H1 (cell line): ENCODE measurements at regions not wholly inside any gene's neighbourhood (a gene's known extent, or its start where the extent isn't known, plus 50 kb on each side); places are given as distances from the start of the nearest gene placed in this dataset.
"Not testable (repeated sequence)": the region's sequence is repeated elsewhere in the genome, so short reads cannot be mapped to it uniquely, and the experiment has no call there.

Source experiments
- CTCF ChIA-PET: fragments of 300-600 bp; sonication (Branson Sonifier 250); formaldehyde crosslinking; loops from one replicate; lab custom pipeline; 2021; ENCODE audit not compliant: partially characterized antibody; lab: Charles Lee
- POLR2A ChIA-PET: fragments of 300-600 bp; sonication (Branson Sonifier 250); formaldehyde crosslinking; loops from one replicate; lab custom pipeline; 2021; ENCODE audit warnings: inconsistent platforms; ENCODE audit not compliant: partially characterized antibody; lab: Charles Lee
- DNase-seq, 2 experiments: peaks; one replicate each; pipeline versions ENCODE4 v3.0.0 to v3.0.0-alpha.2; 2010 to 2022; ENCODE audit warnings: low spot score in 2 of 2, low read depth in 1 of 2, mixed read lengths in 1 of 2
- FAIRE-seq: peaks from 2 replicates; lab custom pipeline; 2011; peaks lifted over from hg19 to GRCh38; lab: Jason Lieb, UNC
- H2AFZ ChIP-seq: 2 replicates; pipeline ENCODE4 v1.8.1; 2012; ENCODE audit warnings: low read length, inconsistent platforms
- H2AK5ac ChIP-seq: 2 replicates; pipeline ENCODE4 v1.6.1; 2013; ENCODE audit warnings: low read depth, low read length
- H2BK120ac ChIP-seq: replicated peaks from 2 replicates; pipeline ENCODE3; 2013; ENCODE audit warnings: low read depth, low read length, inconsistent platforms
- H2BK12ac ChIP-seq: 2 replicates; pipeline ENCODE4 v1.6.1; 2013; ENCODE audit warnings: low read depth, low read length
- H2BK15ac ChIP-seq: 2 replicates; pipeline ENCODE4 v1.6.1; 2013; ENCODE audit warnings: low read length
- H2BK20ac ChIP-seq: 2 replicates; pipeline ENCODE4 v1.6.1; 2013; ENCODE audit warnings: low read length
- H2BK5ac ChIP-seq: 2 replicates; pipeline ENCODE4 v1.6.1; 2013; ENCODE audit warnings: low read depth, low read length
- H3K14ac ChIP-seq: 2 replicates; pipeline ENCODE4 v1.6.1; 2013; ENCODE audit warnings: inconsistent platforms; ENCODE audit not compliant: insufficient read length
- H3K18ac ChIP-seq: 2 replicates; pipeline ENCODE4 v1.6.1; 2013; ENCODE audit warnings: low read length; ENCODE audit errors: extremely low read depth
- H3K23ac ChIP-seq: 2 replicates; pipeline ENCODE4 v1.6.1; 2013; ENCODE audit warnings: inconsistent platforms; ENCODE audit not compliant: insufficient read length
- H3K23me2 ChIP-seq: 2 replicates; pipeline ENCODE4 v1.6.1; 2013; ENCODE audit warnings: low read depth, low read length
- H3K27ac ChIP-seq: 2 replicates; pipeline ENCODE4 v1.6.1; 2011; ENCODE audit warnings: low read depth, low read length, inconsistent platforms
- H3K27me3 ChIP-seq, 4 experiments: replicated peaks in 1 of 4; 1 replicate in 1 of 4; 2 replicates in 3 of 4; pipeline versions ENCODE4 v1.6.1 to v1.8.1; 2011 to 2013; ENCODE audit warnings: low read length in 3 of 4, mild to moderate bottlenecking in 3 of 4, inconsistent platforms in 2 of 4, mixed read lengths in 2 of 4, moderate library complexity in 1 of 4; ENCODE audit not compliant: control insufficient read depth in 3 of 4, insufficient read depth in 3 of 4; ENCODE audit errors: extremely low read depth in 1 of 4
- H3K36me3 ChIP-seq, 4 experiments: 2 replicates each; pipeline versions ENCODE4 v1.6.1 to v1.8.1; 2011 to 2013; ENCODE audit warnings: mild to moderate bottlenecking in 4 of 4, low read length in 3 of 4, moderate library complexity in 2 of 4, control low read depth in 1 of 4, inconsistent platforms in 1 of 4; ENCODE audit not compliant: insufficient read depth in 4 of 4, control insufficient read depth in 2 of 4
- H3K4ac ChIP-seq: replicated peaks from 2 replicates; pipeline ENCODE3; 2013; ENCODE audit warnings: low read length, low read depth, mixed read lengths, inconsistent platforms; ENCODE audit not compliant: insufficient read length
- H3K4me1 ChIP-seq, 4 experiments: replicated peaks in 1 of 4; 1 replicate in 1 of 4; 2 replicates in 3 of 4; pipeline versions ENCODE4 v1.6.1 to v1.8.1; 2011 to 2013; ENCODE audit warnings: low read length in 3 of 4, inconsistent platforms in 2 of 4, mixed read lengths in 1 of 4; ENCODE audit not compliant: insufficient read depth in 4 of 4, control insufficient read depth in 3 of 4
- H3K4me2 ChIP-seq, 2 experiments: 2 replicates each; pipeline versions ENCODE4 v1.6.1 to v1.8.1; 2011 to 2013; ENCODE audit warnings: low read depth in 2 of 2, low read length in 2 of 2, control low read depth in 1 of 2, inconsistent platforms in 1 of 2, mild to moderate bottlenecking in 1 of 2; ENCODE audit not compliant: insufficient read depth in 1 of 2
- H3K4me3 ChIP-seq, 4 experiments: fragments of 200-600, 300-600 bp in 1 of 4; sonication (generic), shearing (Covaris generic), sonication (Bioruptor Twin) in 1 of 4; 2 replicates each; pipeline versions ENCODE4 v1.5.1 to v1.8.1; 2011 to 2016; ENCODE audit warnings: low read length in 4 of 4, low read depth in 3 of 4, control low read depth in 2 of 4, inconsistent platforms in 2 of 4, mild to moderate bottlenecking in 2 of 4, mixed read lengths in 1 of 4, moderate library complexity in 1 of 4; ENCODE audit not compliant: insufficient read depth in 2 of 4; ENCODE audit errors: extremely low read depth in 1 of 4
- H3K56ac ChIP-seq: replicated peaks from 2 replicates; pipeline ENCODE3; 2013; ENCODE audit warnings: low read depth, mild to moderate bottlenecking, mixed read lengths, low read length, inconsistent platforms; ENCODE audit not compliant: insufficient read length
- H3K79me1 ChIP-seq: 2 replicates; pipeline ENCODE4 v1.6.1; 2013; ENCODE audit warnings: low read depth, low read length, control low read depth
- H3K79me2 ChIP-seq, 2 experiments: 2 replicates each; pipeline versions ENCODE4 v1.6.1 to v1.8.1; 2012 to 2013; ENCODE audit warnings: low read length in 2 of 2, mild to moderate bottlenecking in 2 of 2, inconsistent platforms in 1 of 2; ENCODE audit not compliant: insufficient read depth in 2 of 2, control insufficient read depth in 1 of 2
- H3K9ac ChIP-seq, 4 experiments: replicated peaks in 1 of 4; 1 replicate in 1 of 4; 2 replicates in 3 of 4; pipeline versions ENCODE4 v1.6.1 to v1.8.1; 2011 to 2013; ENCODE audit warnings: low read depth in 3 of 4, low read length in 3 of 4, control low read depth in 2 of 4, mild to moderate bottlenecking in 2 of 4, moderate library complexity in 2 of 4, inconsistent platforms in 1 of 4; ENCODE audit errors: extremely low read depth in 1 of 4
- H3K9me3 ChIP-seq, 2 experiments: 2 replicates each; pipeline versions ENCODE4 v1.6.1 to v1.8.1; 2012 to 2013; ENCODE audit warnings: mild to moderate bottlenecking in 2 of 2, moderate library complexity in 2 of 2, control low read depth in 1 of 2, inconsistent platforms in 1 of 2, low read depth in 1 of 2, low read length in 1 of 2, mixed read lengths in 1 of 2; ENCODE audit not compliant: insufficient read depth in 2 of 2
- H4K20me1 ChIP-seq, 2 experiments: replicated peaks in 1 of 2; 2 replicates each; pipeline versions ENCODE3 to v1.8.1; 2011 to 2013; ENCODE audit warnings: inconsistent platforms in 2 of 2, low read length in 2 of 2, mild to moderate bottlenecking in 1 of 2; ENCODE audit not compliant: insufficient read depth in 2 of 2, control insufficient read depth in 1 of 2
- H4K5ac ChIP-seq: 2 replicates; pipeline ENCODE4 v1.6.1; 2013; ENCODE audit warnings: low read length, low read depth, mixed read lengths, inconsistent platforms; ENCODE audit not compliant: insufficient read length
- H4K8ac ChIP-seq: 2 replicates; pipeline ENCODE4 v1.8.0; 2013; ENCODE audit warnings: mild to moderate bottlenecking, moderate library complexity, low read length, inconsistent platforms; ENCODE audit not compliant: insufficient read depth; ENCODE audit errors: extremely low read depth
- H4K91ac ChIP-seq: replicated peaks from 2 replicates; pipeline ENCODE3; 2013; ENCODE audit warnings: low read length, mixed read lengths, inconsistent platforms; ENCODE audit not compliant: insufficient read length
- ATF2 ChIP-seq: IDR thresholded peaks from 2 replicates; pipeline ENCODE4 v1.6.1; 2012; ENCODE audit warnings: low read length, inconsistent platforms
- GTF2F1 ChIP-seq: IDR thresholded peaks from 2 replicates; pipeline ENCODE4 v1.6.1; 2012; ENCODE audit warnings: low read depth, low read length, improper control_type of control experiment, borderline replicate concordance
- PHF8 ChIP-seq: fragments of 200-600 bp; sonication (generic); conservative IDR thresholded peaks from 2 replicates; pipeline ENCODE4 v1.7.1; 2012; ENCODE audit warnings: low read depth, mild to moderate bottlenecking, inconsistent platforms, low read length, moderate library complexity
- POLR2A ChIP-seq, 2 experiments: IDR thresholded peaks; 1 replicate in 1 of 2; 2 replicates in 1 of 2; pipeline ENCODE4 v1.6.1; 2011; ENCODE audit warnings: low read depth in 2 of 2, low read length in 2 of 2, mild to moderate bottlenecking in 2 of 2; ENCODE audit errors: control extremely low read depth in 1 of 2
- POLR2AphosphoS5 ChIP-seq: IDR thresholded peaks from 2 replicates; pipeline ENCODE4 v1.6.1; 2011; ENCODE audit warnings: low read depth, low read length
- SIN3A ChIP-seq, 2 experiments: IDR thresholded peaks in 1 of 2; conservative IDR thresholded peaks in 1 of 2; 2 replicates each; pipeline ENCODE4 v1.6.1; 2011 to 2012; ENCODE audit warnings: low read length in 2 of 2, improper control_type of control experiment in 1 of 2, low read depth in 1 of 2, mild to moderate bottlenecking in 1 of 2
- TAF1 ChIP-seq: IDR thresholded peaks from 2 replicates; pipeline ENCODE4 v1.6.1; 2011; ENCODE audit warnings: mild to moderate bottlenecking, low read depth, low read length
- TAF7 ChIP-seq: optimal IDR thresholded peaks from 2 replicates; pipeline ENCODE3; 2011; ENCODE audit warnings: low read depth, mild to moderate bottlenecking, inconsistent platforms, low read length, moderate library complexity, borderline replicate concordance
- TBP ChIP-seq: IDR thresholded peaks from 2 replicates; pipeline ENCODE4 v1.6.1; 2011; ENCODE audit warnings: low read depth, low read length, improper control_type of control experiment
- WGBS, 2 experiments: shearing (Covaris generic) in 1 of 2; methylation state at CpG; one replicate each; pipeline versions ENCODE4 v1.1.6 to v1.1.7; 2013 to 2015; ENCODE audit warnings: low lambda C conversion rate in 2 of 2, mixed read lengths in 2 of 2, inconsistent platforms in 1 of 2, low coverage in 1 of 2, missing lambda C conversion rate in 1 of 2; ENCODE audit not compliant: insufficient replicate concordance in 2 of 2, insufficient coverage in 1 of 2, insufficient read length in 1 of 2; ENCODE audit errors: extremely low coverage in 1 of 2, missing lambda C conversion rate in 1 of 2; 5-methylcytosine and 5-hydroxymethylcytosine counted together

- H2BK15ac ChIP-seq, H3K27me3 ChIP-seq, H3K79me2 ChIP-seq, FAIRE-seq, H3K9me3 ChIP-seq, H3K79me1 ChIP-seq, H2AK5ac ChIP-seq, H3K56ac ChIP-seq, H4K20me1 ChIP-seq, H2BK120ac ChIP-seq, H3K23me2 ChIP-seq, CTCF ChIA-PET, H4K91ac ChIP-seq, H3K4ac ChIP-seq, H3K36me3 ChIP-seq, H3K23ac ChIP-seq, H3K14ac ChIP-seq, H3K4me1 ChIP-seq: not testable (repeated sequence)
- Histone ChIP-seq H2BK20ac (peak overlapping the region; percentile 90; the same call in 1 of the 2 replicates), H3K18ac (peak overlapping the region; percentile 96), H2AFZ (peak overlapping the region; percentile 79; the same call in 1 of the 2 replicates), H3K9ac (peak overlapping the region in 3 of 4 experiments; percentile 84 to 95 (median 85); a peak in 6 of 7 replicates), H4K8ac (peak overlapping the region; percentile 92; the same call in 1 of the 2 replicates), H2BK12ac (0 out of 2 replicates have a peak overlapping the region, but pooled peaks have one; percentile 80), H3K4me2 (peak overlapping the region; percentile 78 to 79), H4K5ac (peak overlapping the region; percentile 91), H3K4me3 (peak overlapping the region; percentile 63 to 82 (median 68)), H3K27ac (peak overlapping the region; percentile 91), H2BK5ac (peak overlapping the region; percentile 100)
- DNase-seq, result peak in 1 of 2 experiments; percentile 78
- POLR2A ChIA-PET, result interaction anchor here (0.6 to 1.8 kb wide), 9 partner anchors 9 to 139 kb away, joined by 3 to 12 read pairs (median 3); no protein-coding TSS in a partner anchor
- 6% methylated on average over 42 of the region's 45 CpGs; no CpG with 5 or more reads in 1 of the 2 experiments for WGBS, 2 experiments
- TF ChIP-seq TAF1 (0 out of 2 replicates have a peak, but pooled peaks have one; percentile 27), SIN3A (conservative IDR thresholded peaks at IDR 0.05 in 1 of 2, IDR thresholded peaks at IDR 0.05 in 1 of 2; ENCODE audit: low read depth in 1 of 2, low read length in 2 of 2) (0 out of 4 replicates have a peak, but pooled peaks of 1 of the 2 experiments have one; percentile 44), TAF7 (peak; percentile 97), POLR2AphosphoS5 (peak; percentile 98), ATF2 (peak; percentile 64; the same call in 1 of the 2 replicates), POLR2A (IDR thresholded peaks at IDR 0.05; ENCODE audit: control extremely low read depth in 1 of 2, low read depth in 2 of 2, low read length in 2 of 2) (peak; percentile 94 to 99), PHF8 (peak; percentile 35; the same call in 1 of the 2 replicates), TBP (peak; percentile 95), GTF2F1 (peak; percentile 96)
Measured at GRCh38 chr1:148402152-148403084, 80.7 kb downstream of the PPIAL4G start.
